GM12878 (cell line): ENCODE measurements at regions not wholly inside any gene's neighbourhood (a gene's known extent, or its start where the extent isn't known, plus 50 kb on each side); places are given as distances from the start of the nearest gene placed in this dataset.

ENCODE experiments used
- ATAC-seq: fragments of 200-7000 bp; cut with Tn5 transposase; 3 replicates; pipeline ENCODE4 v1.9.1; 2020; ENCODE audit warnings: mild to moderate bottlenecking, moderate library complexity
- BruUV-seq: library from RNA; stranded (reverse); fragments of 400-500 nt; replicated peaks from 2 replicates; lab custom pipeline; 2021; lab: Mats Ljungman, UMichigan
- CTCF ChIA-PET: fragments of 300-600 bp; sonication (Branson Sonifier 250); formaldehyde crosslinking; extraction: SDS; loops from one replicate; lab custom pipeline; 2021; ENCODE audit warnings: inconsistent platforms; lab: Yijun Ruan, JAX
- POLR2A ChIA-PET: fragments of 350-600 bp; formaldehyde crosslinking; extraction: SDS; loops from one replicate; lab custom pipeline; 2021; ENCODE audit warnings: inconsistent platforms; lab: Charles Lee
- RAD21 ChIA-PET: fragments of 300-600 bp; sonication (Branson Sonifier 250); formaldehyde crosslinking; loops from one replicate; lab custom pipeline; 2023; ENCODE audit warnings: antibody characterized with exemption; ENCODE audit not compliant: unreplicated experiment; lab: Charles Lee
- SMC1A ChIA-PET: fragments of 300-600 bp; sonication (Branson Sonifier 250); formaldehyde crosslinking; loops from one replicate; lab custom pipeline; 2023; ENCODE audit not compliant: unreplicated experiment, uncharacterized antibody; lab: Charles Lee
- DNase-seq: peaks from one replicate; pipeline ENCODE4 v3.0.0-alpha.2; 2011; ENCODE audit warnings: low read depth, low spot score
- FAIRE-seq: peaks from 3 replicates; lab custom pipeline; 2011; peaks lifted over from hg19 to GRCh38; lab: Jason Lieb, UNC
- H2AFZ ChIP-seq: 2 replicates; pipeline ENCODE4 v1.6.0; 2011; ENCODE audit warnings: low read depth, low read length, control low read depth; ENCODE audit not compliant: control insufficient read depth
- H3K27ac ChIP-seq: 2 replicates; pipeline ENCODE4 v1.5.1; 2011; ENCODE audit warnings: control low read depth; ENCODE audit not compliant: control insufficient read depth, insufficient read depth
- H3K27me3 ChIP-seq, 2 experiments: replicated peaks in 1 of 2; 2 replicates each; pipeline versions ENCODE4 v1.6.0 to v1.6.1; 2011; ENCODE audit warnings: low read length in 1 of 2; ENCODE audit not compliant: control insufficient read depth in 2 of 2, insufficient read depth in 2 of 2
- H3K36me3 ChIP-seq, 2 experiments: 2 replicates each; pipeline ENCODE4 v1.5.1; 2011; ENCODE audit warnings: low read length in 1 of 2; ENCODE audit not compliant: control insufficient read depth in 2 of 2, insufficient read depth in 2 of 2
- H3K4me1 ChIP-seq: 2 replicates; pipeline ENCODE4 v1.6.1; 2011; ENCODE audit warnings: mild to moderate bottlenecking, low read length, moderate library complexity, mixed read lengths; ENCODE audit not compliant: control insufficient read depth, insufficient read depth
- H3K4me2 ChIP-seq: 2 replicates; pipeline ENCODE4 v1.6.0; 2011; ENCODE audit warnings: control low read depth; ENCODE audit not compliant: control insufficient read depth, insufficient read depth
- H3K4me3 ChIP-seq: fragments of 200-600 bp; sonication (generic); 2 replicates; pipeline ENCODE4 v1.5.1; 2016
- H3K79me2 ChIP-seq: 2 replicates; pipeline ENCODE4 v1.6.0; 2011; ENCODE audit warnings: low read length; ENCODE audit not compliant: control insufficient read depth, insufficient read depth
- H3K9ac ChIP-seq: 2 replicates; pipeline ENCODE4 v1.8.0; 2011; ENCODE audit warnings: low read length, control low read depth, mixed read lengths; ENCODE audit not compliant: control insufficient read depth, insufficient read depth
- H3K9me3 ChIP-seq: replicated peaks from 3 replicates; pipeline ENCODE4 v1.5.1; 2011; ENCODE audit warnings: mild to moderate bottlenecking, low read length; ENCODE audit not compliant: control insufficient read depth, insufficient read depth
- H4K20me1 ChIP-seq: 2 replicates; pipeline ENCODE4 v1.6.0; 2011; ENCODE audit not compliant: control insufficient read depth, insufficient read depth
- HSF1 ChIP-seq: fragments of 150-350 bp; IDR thresholded peaks from 2 replicates; pipeline ENCODE4 v1.6.1; 2014; ENCODE audit warnings: mild to moderate bottlenecking, low read depth, low read length
- TARDBP ChIP-seq: IDR thresholded peaks from 2 replicates; pipeline ENCODE4 v1.6.1; 2016; ENCODE audit warnings: borderline replicate concordance
- WGBS: methylation state at CpG from one replicate; pipeline ENCODE4 v1.1.6; 2016; ENCODE audit warnings: low lambda C conversion rate; ENCODE audit not compliant: insufficient replicate concordance, insufficient coverage; ENCODE audit errors: missing lambda C conversion rate; 5-methylcytosine and 5-hydroxymethylcytosine counted together
- in situ Hi-C: fragments of 300-500 bp; cut with MboI; formaldehyde crosslinking; loops from 9 replicates; pipeline ENCODE4 v1.14.3; 2018; ENCODE audit warnings: mixed read lengths
- intact Hi-C: fragments of 100-400 bp; cut with micrococcal nuclease; formaldehyde crosslinking; loops from one replicate; pipeline ENCODE4 v1.14.2; 2022; ENCODE audit not compliant: unreplicated experiment
- TF ChIP-seq, protein P1 (sequence below): IDR thresholded peaks from 2 replicates; pipeline ENCODE4 v1.6.1; 2012; ENCODE audit warnings: mild to moderate bottlenecking, low read depth, low read length

DNA sequence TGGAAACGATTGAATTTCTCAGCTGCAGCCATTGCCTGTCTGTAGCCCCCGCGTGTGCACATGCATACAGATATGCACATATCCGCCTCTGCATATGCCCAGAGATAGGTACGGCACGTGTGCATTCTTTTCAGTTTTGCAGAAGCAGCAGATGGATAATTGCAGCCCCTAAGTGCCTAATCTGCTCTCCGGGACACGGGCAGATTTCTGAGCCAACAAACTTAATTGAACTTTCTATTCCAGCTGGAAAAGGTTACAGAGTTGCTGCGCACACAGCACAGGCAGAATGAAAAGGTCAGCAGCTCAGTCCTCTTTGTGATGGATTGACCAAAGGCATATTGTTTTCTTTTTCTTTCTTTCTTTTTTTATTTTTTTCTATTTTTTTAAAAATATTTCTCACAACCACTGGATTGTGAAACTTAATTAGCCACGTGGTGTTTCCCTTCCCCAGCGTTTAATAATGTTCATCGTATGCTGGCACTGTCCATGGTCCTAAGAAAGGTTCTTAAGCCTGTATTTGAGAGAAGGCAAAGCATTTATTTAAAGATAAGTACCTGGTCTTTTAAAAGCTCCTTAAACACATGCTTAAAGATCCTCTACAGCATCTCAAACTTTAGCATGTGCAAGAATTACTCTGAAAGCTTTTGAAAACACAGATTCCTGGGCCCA is 270.2 kb upstream of the BRINP1 start:
- H3K4me3 ChIP-seq, result no peak overlapping the region
- no peak overlapping the region for H3K4me2 ChIP-seq
- no TSS peak for BruUV-seq
- no peaks in the 10 kb centered on the region for H3K27me3 ChIP-seq
- ChIA-PET SMC1A (interaction anchor here (0.8 kb wide), 1 partner anchor 9 kb away, joined by 3 read pairs; no protein-coding TSS in a partner anchor), RAD21 (no interaction called here), CTCF (interaction anchor here (0.6 to 0.9 kb wide), 2 partner anchors 10 to 1420 kb away, joined by 3 read pairs; no protein-coding TSS in a partner anchor), POLR2A (no interaction called here)
- no peak overlapping the region for H3K9ac ChIP-seq
- no peaks in the 10 kb centered on the region for H3K79me2 ChIP-seq
- no peak for TF ChIP-seq TARDBP
- TF ChIP-seq, protein P1, sequence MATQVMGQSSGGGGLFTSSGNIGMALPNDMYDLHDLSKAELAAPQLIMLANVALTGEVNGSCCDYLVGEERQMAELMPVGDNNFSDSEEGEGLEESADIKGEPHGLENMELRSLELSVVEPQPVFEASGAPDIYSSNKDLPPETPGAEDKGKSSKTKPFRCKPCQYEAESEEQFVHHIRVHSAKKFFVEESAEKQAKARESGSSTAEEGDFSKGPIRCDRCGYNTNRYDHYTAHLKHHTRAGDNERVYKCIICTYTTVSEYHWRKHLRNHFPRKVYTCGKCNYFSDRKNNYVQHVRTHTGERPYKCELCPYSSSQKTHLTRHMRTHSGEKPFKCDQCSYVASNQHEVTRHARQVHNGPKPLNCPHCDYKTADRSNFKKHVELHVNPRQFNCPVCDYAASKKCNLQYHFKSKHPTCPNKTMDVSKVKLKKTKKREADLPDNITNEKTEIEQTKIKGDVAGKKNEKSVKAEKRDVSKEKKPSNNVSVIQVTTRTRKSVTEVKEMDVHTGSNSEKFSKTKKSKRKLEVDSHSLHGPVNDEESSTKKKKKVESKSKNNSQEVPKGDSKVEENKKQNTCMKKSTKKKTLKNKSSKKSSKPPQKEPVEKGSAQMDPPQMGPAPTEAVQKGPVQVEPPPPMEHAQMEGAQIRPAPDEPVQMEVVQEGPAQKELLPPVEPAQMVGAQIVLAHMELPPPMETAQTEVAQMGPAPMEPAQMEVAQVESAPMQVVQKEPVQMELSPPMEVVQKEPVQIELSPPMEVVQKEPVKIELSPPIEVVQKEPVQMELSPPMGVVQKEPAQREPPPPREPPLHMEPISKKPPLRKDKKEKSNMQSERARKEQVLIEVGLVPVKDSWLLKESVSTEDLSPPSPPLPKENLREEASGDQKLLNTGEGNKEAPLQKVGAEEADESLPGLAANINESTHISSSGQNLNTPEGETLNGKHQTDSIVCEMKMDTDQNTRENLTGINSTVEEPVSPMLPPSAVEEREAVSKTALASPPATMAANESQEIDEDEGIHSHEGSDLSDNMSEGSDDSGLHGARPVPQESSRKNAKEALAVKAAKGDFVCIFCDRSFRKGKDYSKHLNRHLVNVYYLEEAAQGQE, result peak; percentile 70
- TF ChIP-seq HSF1, result no peak
- no peaks in the 10 kb centered on the region for H3K36me3 ChIP-seq
- in situ Hi-C loops, result no loop called here
- no peak overlapping the region for H3K27ac ChIP-seq
- intact Hi-C loops, result no loop called here
- no peaks in the 10 kb centered on the region for H3K9me3 ChIP-seq
- no peak overlapping the region for H2AFZ ChIP-seq
- ATAC-seq (no peak), FAIRE-seq (no peak), DNase-seq (no peak)
- no peaks in the 10 kb centered on the region for H4K20me1 ChIP-seq
- H3K4me1 ChIP-seq, result no peaks in the 10 kb centered on the region
- 55% methylated on average over 12 of the region's 12 CpGs for WGBS
